Endodermal cell (in vitro differentiated cells): ENCODE measurements at regions not wholly inside any gene's neighbourhood (a gene's known extent, or its start where the extent isn't known, plus 50 kb on each side); places are given as distances from the start of the nearest gene placed in this dataset.

Experiments used
- DNase-seq: peaks from one replicate; pipeline ENCODE4 v3.0.0-alpha.2; 2017
- H3K27ac ChIP-seq: 2 replicates; pipeline ENCODE4 v1.5.1; 2013; ENCODE audit warnings: mild to moderate bottlenecking, low read depth, low read length, moderate library complexity
- H3K27me3 ChIP-seq: 2 replicates; pipeline ENCODE4 v1.6.1; 2013; ENCODE audit warnings: mild to moderate bottlenecking, low read length, moderate library complexity; ENCODE audit not compliant: insufficient read depth, control insufficient read depth, poor library complexity, severe bottlenecking
- H3K36me3 ChIP-seq: 2 replicates; pipeline ENCODE4 v1.7.0; 2013; ENCODE audit warnings: mild to moderate bottlenecking, low read length, moderate library complexity; ENCODE audit not compliant: control insufficient read depth, insufficient read depth
- H3K4me1 ChIP-seq: one replicate; pipeline ENCODE4 v1.7.0; 2013; ENCODE audit warnings: low read length; ENCODE audit not compliant: control insufficient read depth, insufficient read depth
- H3K4me3 ChIP-seq: 2 replicates; pipeline ENCODE4 v1.5.1; 2013; ENCODE audit warnings: mild to moderate bottlenecking, low read length, moderate library complexity
- H3K9ac ChIP-seq: 2 replicates; pipeline ENCODE4 v1.6.1; 2013; ENCODE audit warnings: mild to moderate bottlenecking, low read length, moderate library complexity; ENCODE audit not compliant: poor library complexity, severe bottlenecking; ENCODE audit errors: extremely low read depth
- H3K9me3 ChIP-seq: 2 replicates; pipeline ENCODE4 v1.6.1; 2013; ENCODE audit warnings: mild to moderate bottlenecking, low read length, moderate library complexity; ENCODE audit not compliant: control insufficient read depth
- H3K27ac Mint-ChIP-seq: 2 replicates; pipeline ENCODE4 v1.8.0; 2020; ENCODE audit warnings: mixed read lengths
- H3K27me3 Mint-ChIP-seq: 2 replicates; pipeline ENCODE4 v1.8.0; 2021; ENCODE audit warnings: mild to moderate bottlenecking, mixed read lengths; ENCODE audit not compliant: insufficient read depth
- H3K36me3 Mint-ChIP-seq: 2 replicates; pipeline ENCODE4 v1.8.0; 2020; ENCODE audit warnings: low read depth, mixed read lengths
- H3K4me1 Mint-ChIP-seq: 2 replicates; pipeline ENCODE4 v1.8.0; 2020; ENCODE audit warnings: mixed read lengths
- H3K4me3 Mint-ChIP-seq: 2 replicates; pipeline ENCODE4 v1.8.0; 2020; ENCODE audit warnings: mild to moderate bottlenecking, moderate library complexity, mixed read lengths
- H3K9me3 Mint-ChIP-seq: 2 replicates; pipeline ENCODE4 v1.8.0; 2020; ENCODE audit warnings: mild to moderate bottlenecking, mixed read lengths
- whole genome bisulfite sequencing, 2 experiments: methylation state at CpG; one replicate each; pipeline versions ENCODE4 v1.1.5 to v1.1.7; 2013; ENCODE audit warnings: missing lambda C conversion rate in 2 of 2, mixed read lengths in 1 of 2; ENCODE audit not compliant: insufficient coverage in 1 of 2, insufficient read length in 1 of 2; 5-methylcytosine and 5-hydroxymethylcytosine counted together
- TF ChIP-seq, protein P1 (sequence below): fragments of 200-600 bp; sonication (generic); conservative IDR thresholded peaks from 2 replicates; pipeline ENCODE4 v1.5.0; 2021; ENCODE audit warnings: antibody characterized with exemption, mild to moderate bottlenecking

DNA sequence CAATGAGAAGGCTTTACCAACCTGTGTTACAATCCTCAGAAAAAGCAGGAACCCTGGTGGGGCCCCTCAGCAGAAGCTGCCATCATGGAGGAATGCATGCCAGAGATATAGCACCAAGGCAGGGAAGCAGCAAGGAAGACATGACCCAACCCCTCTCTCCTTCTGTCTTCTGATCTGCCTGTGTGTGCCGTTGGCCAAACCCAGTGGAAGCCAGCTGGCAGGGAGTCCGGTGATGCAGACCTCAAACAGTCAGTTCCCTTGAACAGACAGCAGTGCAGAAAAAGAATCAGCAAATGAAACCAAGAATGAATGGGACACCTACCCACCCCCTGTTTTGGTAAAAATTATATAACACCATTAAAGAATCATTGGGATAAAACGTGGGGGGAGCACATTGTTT, 234.2 kb downstream of the ZNF608 start:
- Histone ChIP-seq H3K4me3 (no peak overlapping the region), H3K27me3 (no peaks in the 10 kb centered on the region), H3K9ac (no peak overlapping the region), H3K27ac (no peak overlapping the region), H3K36me3 (no peaks in the 10 kb centered on the region), H3K9me3 (no peaks in the 10 kb centered on the region), H3K4me1 (peaks cover 7% of the 10 kb centered on the region)
- H3K4me1 Mint-ChIP-seq = peaks cover 23% of the 10 kb centered on the region
- H3K4me3 Mint-ChIP-seq = no peak overlapping the region
- no peak overlapping the region for H3K27ac Mint-ChIP-seq
- no peaks in the 10 kb centered on the region for H3K36me3 Mint-ChIP-seq
- 83 to 94% methylated on average over 2 to 3 of the region's 3 CpGs for WGBS, 2 experiments
- H3K9me3 Mint-ChIP-seq = no peaks in the 10 kb centered on the region
- TF ChIP-seq, protein P1, sequence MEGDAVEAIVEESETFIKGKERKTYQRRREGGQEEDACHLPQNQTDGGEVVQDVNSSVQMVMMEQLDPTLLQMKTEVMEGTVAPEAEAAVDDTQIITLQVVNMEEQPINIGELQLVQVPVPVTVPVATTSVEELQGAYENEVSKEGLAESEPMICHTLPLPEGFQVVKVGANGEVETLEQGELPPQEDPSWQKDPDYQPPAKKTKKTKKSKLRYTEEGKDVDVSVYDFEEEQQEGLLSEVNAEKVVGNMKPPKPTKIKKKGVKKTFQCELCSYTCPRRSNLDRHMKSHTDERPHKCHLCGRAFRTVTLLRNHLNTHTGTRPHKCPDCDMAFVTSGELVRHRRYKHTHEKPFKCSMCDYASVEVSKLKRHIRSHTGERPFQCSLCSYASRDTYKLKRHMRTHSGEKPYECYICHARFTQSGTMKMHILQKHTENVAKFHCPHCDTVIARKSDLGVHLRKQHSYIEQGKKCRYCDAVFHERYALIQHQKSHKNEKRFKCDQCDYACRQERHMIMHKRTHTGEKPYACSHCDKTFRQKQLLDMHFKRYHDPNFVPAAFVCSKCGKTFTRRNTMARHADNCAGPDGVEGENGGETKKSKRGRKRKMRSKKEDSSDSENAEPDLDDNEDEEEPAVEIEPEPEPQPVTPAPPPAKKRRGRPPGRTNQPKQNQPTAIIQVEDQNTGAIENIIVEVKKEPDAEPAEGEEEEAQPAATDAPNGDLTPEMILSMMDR = no peak
- no peaks in the 10 kb centered on the region for H3K27me3 Mint-ChIP-seq
- no peak for DNase-seq

DNA sequence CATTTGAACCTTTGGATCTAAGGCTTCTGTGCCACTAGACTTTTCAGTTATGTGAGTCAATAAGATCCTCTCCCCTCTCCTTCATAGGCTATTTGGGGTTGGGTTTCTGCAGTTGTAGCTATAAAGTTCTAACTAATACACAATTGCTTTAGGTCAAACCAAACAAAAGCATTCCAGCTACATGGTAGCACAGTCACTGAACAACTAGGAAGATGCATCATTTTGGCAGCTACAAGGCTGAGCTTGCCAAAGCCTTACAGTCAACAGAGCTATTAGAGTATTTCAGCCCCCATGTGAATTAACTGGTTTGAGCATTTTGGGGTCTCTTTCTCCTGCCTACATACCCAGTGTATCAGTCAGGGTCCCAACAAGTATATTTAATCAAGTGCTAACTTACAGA, 234.6 kb downstream of the ZNF608 start:
- H3K4me3 ChIP-seq = no peak overlapping the region
- H3K27me3 ChIP-seq = no peaks in the 10 kb centered on the region
- no peaks in the 10 kb centered on the region for H3K27me3 Mint-ChIP-seq
- no peak for DNase-seq
- peaks cover 7% of the 10 kb centered on the region for H3K4me1 ChIP-seq
- no peak overlapping the region for H3K27ac ChIP-seq
- no peaks in the 10 kb centered on the region for H3K36me3 ChIP-seq
- TF ChIP-seq, protein P1 = no peak
- H3K27ac Mint-ChIP-seq = no peak overlapping the region
- H3K4me3 Mint-ChIP-seq = no peak overlapping the region
- H3K4me1 Mint-ChIP-seq = peaks cover 23% of the 10 kb centered on the region
- no peak overlapping the region for H3K9ac ChIP-seq
- H3K9me3 ChIP-seq = no peaks in the 10 kb centered on the region
- H3K36me3 Mint-ChIP-seq = no peaks in the 10 kb centered on the region
- no peaks in the 10 kb centered on the region for H3K9me3 Mint-ChIP-seq

DNA sequence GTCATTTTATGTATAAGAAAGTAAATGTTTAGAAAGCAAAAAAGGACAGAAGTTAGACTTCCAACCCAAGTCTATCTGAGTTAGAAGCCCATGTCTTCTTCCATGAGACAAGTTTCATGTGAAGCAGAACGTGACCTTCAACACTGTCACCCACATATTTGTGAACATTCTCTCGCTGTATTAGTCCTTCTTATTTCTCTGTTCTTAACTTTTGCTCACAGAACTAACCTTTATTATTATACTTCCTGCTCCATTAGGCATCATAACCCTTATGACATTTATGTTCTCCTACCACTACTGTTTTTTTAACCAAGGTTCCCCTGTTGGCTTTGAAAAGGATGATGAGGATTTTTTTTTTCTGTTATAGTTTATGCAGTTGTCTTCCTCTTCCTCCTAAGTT, 238.8 kb downstream of the ZNF608 start:
- WGBS, 2 experiments = 97 to 100% methylated on average over 2 of the region's 2 CpGs
- Mint-ChIP-seq H3K27ac (no peak overlapping the region), H3K4me1 (peaks cover 9% of the 10 kb centered on the region), H3K4me3 (no peak overlapping the region), H3K36me3 (no peaks in the 10 kb centered on the region), H3K27me3 (no peaks in the 10 kb centered on the region), H3K9me3 (no peaks in the 10 kb centered on the region)
- no peak for DNase-seq
- Histone ChIP-seq H3K36me3 (no peaks in the 10 kb centered on the region), H3K9me3 (no peaks in the 10 kb centered on the region), H3K4me3 (no peak overlapping the region), H3K4me1 (peaks cover 11% of the 10 kb centered on the region), H3K27ac (no peak overlapping the region), H3K27me3 (no peaks in the 10 kb centered on the region), H3K9ac (no peak overlapping the region)
- TF ChIP-seq, protein P1 = no peak
